Stimulated activated naive CD4-positive, alpha-beta T cell (primary cell): ENCODE measurements at regions not wholly inside any gene's neighbourhood (a gene's known extent, or its start where the extent isn't known, plus 50 kb on each side); places are given as distances from the start of the nearest gene placed in this dataset.

Source experiments
- DNase-seq, 6 experiments: peaks; one replicate each; lab custom pipeline; 2025; lab: John Stamatoyannopoulos, UW

DNA sequence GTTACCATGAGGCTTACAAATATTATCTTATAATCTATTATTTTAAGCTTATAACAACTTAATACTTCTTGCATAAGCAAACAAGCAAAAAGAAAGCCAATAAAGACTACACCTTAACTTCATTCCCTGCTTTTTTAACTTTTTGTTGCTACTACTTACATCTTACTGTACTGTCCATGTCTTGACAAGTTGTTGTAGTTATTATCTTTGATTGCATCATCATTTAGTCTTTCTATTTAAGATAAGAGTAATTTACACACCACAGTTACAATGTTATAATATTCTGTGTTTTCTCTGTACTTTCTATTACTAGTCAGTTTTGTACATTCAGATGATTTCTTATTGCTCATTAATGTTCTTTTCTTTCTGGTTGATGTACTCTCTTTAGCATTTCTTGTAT is 346.6 kb downstream of the SMARCA1 start:
- no peak for DNase-seq

DNA sequence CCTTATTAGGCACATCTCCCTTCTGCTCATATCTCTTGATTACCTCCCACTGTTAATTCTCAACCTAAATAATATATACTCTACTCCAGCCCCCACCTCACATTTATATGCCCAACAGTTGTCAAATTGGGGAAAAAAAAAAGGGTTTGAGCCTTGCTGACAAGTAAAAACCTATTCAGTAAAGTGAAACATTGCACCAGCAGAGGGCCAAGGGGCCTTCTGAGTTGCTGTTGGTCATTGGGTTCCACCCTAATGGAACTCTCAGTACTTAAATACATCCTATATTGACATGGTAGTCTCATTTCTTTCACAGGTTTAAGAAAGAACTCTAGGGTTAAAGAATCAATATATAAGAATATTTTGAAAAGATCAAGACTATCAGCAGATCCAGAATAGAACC is 362.2 kb downstream of the SMARCA1 start:
- no peak for DNase-seq

DNA sequence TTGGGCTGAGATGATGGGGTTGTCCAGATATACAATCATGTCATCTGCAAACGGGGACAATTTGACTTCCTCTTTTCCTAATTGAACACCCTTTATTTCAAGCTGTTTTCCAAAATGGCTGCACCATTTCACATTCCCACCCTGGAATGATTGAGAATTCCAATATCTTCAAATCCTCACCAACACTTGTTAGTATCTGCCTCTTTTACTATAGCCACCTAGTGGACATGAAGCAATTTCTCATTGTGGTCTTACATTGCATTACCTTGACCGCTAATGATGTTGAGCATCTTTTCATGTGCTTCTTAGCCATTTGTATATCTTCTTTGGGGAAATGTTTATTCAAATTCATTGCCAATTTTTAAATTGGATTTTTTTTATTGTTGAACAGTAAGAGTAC is 364.8 kb downstream of the SMARCA1 start:
- DNase-seq = no peak

DNA sequence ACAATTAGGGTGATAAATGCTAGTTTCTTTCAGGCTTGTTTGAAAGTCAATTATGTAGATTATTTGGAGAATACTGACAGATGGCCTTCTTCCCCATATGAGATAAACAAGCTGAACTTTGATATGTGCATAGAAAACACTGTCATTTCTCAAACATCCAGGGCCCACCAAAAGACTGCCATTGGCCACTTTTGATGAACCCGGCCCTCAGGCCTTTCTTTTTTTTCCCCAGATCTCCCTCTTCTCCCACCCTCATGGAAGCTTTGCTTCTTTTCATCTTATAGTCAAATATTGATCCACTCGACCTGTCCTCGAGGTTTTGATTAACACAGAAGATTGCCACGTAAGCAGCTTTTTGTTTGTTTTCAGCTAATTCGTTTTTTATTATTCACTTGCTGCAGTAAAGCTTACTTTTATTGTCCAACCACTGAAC is 377.4 kb downstream of the SMARCA1 start:
- no peak for DNase-seq

DNA sequence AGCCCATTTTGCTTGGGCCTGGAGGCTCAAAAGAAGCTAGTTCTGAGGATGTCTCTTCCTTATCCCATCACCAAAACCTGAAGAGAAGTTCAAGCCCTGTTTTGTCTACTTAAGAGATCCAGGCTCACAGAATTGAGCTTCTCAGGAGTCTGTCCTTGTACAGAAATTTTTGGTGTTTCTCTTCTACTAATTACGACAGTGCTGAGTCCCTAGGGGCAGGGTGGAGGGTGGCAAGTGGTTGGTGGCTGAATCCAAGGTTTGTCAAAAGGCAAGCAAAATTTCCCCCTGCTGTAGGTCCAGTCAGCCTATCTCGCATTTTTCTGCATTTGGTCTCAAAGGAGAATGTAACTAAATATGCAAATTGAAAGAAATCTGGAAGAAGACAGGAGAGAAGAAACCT is 377.9 kb downstream of the SMARCA1 start:
- DNase-seq = no peak

DNA sequence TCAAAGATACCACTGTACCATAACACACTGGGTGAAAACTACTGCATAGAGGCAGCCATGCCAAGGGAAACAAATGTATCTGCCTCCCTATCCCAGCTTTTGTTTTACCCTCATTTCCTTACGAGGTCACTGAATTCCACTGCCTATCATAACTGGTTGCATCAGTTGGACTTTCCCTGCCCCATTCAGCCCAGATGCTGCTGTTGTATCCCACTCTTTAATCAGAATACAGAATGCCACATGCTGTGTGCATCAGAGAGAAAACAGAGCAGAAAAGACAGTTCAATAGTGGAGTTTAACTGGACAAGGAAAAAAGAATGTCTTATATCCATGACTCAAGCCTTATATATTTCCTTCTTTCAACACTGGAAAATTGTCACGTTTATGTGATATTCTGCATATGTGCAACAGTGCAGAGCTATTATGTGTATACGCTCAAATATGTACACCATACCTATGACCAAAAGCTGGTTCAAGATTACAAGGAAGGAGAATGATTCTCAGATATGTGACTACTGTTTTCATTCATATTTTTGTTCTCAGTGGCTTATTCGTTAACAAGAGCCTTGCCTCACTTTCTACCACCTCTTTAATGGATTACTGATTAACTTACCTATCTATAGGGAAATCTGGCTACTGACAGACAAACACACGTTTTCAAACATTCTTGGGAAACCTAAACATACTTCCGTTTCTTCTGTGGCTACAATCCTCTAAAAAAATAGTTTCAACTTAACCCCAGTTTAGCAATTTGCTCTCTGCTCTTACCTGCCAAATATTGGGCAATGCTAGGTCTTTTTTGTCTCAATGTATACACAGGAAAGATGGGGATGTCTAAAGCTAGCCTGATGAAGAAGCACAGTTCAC is 378.9 kb downstream of the SMARCA1 start:
- DNase-seq = no peak

DNA sequence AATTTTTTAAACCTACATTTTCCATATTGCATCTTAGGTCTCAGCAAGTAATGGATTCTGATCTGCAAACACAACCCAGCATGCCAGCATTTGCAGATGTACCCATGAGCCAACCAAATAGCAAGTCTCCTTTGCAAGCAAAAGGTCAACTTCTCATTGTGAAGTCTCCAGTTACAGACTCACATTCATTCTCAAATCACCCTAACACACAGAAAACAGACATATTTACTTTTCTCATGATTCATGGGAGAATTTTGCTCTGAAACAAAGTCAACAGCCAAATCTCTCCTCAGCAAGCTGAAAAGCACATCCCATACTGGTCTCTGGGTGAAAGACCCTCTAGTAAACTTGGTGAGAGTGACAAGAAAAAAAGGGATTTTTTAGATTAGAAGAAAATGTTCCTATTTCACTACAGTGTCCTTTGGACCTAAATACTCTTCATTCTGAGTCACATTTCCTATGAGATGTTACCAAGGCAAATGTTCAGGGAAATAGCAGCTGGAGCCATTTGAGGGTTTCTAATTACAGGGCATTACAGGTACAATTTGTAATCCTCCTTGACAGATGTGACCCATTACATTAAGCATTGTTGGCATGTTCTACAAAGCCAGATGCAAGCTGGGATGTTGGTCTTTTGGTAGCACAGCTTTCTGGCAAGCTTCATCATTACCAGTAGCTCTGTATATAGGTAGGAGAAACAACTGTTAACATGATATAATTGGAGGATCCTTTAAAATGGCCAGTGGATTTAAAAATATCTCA is 383.3 kb downstream of the SMARCA1 start:
- DNase-seq = no peak

DNA sequence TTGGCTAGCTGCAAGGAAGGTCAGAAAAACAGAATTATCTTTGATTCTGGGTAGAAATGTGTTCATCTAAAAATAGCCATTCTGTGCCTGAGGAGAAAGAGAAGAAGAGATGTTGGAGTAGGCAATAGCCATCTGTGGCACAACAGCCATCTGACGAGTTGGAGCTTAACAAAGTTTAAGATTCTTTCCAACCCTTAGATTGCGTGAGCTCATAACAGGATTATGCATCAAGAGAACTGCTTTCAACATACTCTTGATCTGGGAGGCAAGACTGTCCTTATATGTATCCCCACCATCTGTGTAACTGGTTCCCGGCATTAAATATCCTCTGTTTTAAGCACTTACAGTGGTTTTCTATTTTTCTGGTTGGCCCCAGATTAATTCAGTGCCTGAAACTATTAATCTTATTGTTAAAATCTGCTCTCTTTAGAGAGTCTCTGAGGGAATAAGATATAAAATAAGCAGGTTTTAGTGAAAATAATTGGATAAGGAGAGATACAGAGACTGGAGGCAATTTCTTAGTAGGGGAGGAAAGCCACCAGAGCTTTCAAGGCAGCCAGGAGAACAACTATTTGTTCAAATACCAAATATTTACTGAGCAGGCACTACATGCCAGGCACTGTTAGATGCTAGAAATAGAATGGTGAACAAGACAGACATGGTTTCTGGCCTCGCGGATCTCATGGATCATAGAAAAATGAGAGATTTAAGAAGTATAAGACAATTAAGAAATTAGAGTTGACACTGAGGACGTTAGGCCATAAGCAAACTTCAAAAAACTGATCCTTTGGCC is 398.0 kb downstream of the SMARCA1 start:
- no peak for DNase-seq

DNA sequence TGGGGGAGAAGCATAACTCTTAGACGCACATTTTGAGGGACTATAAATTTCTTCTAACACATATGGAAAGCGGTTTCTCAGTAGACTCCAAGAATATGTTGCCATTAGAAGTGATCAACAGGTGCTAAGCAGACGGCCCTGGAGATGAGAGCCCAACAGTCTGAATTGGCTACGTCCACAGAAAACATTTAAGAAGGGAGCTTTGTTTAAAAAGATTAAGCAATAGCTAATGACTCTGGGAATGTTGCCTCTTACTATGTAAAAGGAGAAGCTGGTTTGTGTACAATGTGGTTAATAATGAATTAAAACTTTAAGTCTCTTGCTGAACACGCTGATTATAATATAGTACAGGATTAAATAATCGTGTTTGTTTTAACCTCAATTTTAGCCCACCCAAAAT is 399.5 kb downstream of the SMARCA1 start:
- DNase-seq = no peak

DNA sequence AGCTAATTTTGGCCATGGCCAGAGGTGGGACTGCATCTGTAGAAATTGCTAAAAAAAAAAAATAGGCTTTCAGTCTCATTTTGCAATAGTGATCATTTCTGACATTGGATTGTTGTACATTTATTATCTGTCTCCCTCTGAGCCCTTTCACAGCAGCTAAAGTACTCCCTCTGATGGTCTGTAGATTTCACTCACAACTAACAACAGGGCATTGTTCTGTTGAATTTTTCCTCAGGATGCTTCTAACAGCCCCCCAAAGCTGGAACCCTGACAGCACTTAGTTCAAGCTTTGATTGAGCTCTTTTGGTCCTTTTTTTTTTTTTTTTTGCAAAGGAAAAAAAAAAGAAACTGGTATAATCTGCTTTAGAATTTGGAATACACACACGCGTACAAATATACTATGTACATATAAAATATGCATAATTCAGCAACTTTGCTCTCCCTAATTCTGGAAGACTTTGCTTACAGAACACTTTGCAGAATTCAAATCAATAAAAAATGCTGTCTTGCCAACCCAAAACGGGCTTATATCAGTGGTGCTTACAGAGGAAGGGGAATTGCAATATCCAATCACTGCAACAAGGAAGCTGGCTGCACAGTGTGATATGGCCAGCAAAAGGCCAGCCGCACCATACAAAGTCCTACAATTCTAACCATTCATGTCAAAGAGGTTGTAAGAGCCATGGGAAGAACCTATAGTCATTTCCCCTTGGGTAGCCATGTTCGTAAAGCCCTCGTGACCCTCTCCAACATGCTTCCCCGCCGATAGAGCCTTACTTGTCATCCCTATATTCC is 406.4 kb downstream of the SMARCA1 start:
- no peak for DNase-seq

DNA sequence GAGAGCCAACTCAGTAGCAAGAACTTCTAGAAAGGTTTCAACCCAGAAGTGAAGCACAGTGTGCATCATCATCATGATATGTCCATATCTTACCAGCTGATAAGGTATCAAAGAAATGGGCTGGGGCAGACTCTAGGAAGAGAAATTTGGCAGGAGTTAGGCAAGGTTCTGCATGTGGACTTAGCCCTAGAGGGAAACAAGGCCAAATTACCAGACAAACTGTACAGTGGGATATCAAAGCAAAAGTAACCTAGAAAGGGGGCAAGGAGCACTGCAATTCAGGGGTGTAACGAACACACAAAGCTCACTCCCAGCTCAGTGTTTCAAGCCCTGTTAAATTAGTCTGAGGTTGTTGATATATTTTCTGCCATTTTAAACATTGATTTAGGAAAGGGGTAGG is 407.4 kb downstream of the SMARCA1 start:
- no peak for DNase-seq

DNA sequence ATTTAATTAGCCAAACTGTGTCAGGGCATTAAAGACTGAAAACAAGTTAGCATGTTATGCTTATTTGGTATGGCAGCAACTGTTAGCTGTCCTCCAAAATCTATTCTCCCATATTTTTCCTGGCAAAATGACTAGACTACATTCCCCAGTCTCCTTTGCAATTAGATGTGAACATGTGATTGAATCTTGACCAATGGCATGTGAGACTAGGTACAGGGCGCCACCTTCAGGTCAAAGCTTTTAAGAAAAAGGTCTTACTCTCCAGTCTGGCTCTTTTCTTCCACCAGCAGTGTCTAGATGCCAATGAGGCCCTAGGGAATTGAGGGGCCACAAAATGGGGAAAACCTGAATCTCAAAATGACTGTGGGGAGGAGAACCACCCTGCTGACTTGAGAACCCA is 408.2 kb downstream of the SMARCA1 start:
- no peak for DNase-seq

DNA sequence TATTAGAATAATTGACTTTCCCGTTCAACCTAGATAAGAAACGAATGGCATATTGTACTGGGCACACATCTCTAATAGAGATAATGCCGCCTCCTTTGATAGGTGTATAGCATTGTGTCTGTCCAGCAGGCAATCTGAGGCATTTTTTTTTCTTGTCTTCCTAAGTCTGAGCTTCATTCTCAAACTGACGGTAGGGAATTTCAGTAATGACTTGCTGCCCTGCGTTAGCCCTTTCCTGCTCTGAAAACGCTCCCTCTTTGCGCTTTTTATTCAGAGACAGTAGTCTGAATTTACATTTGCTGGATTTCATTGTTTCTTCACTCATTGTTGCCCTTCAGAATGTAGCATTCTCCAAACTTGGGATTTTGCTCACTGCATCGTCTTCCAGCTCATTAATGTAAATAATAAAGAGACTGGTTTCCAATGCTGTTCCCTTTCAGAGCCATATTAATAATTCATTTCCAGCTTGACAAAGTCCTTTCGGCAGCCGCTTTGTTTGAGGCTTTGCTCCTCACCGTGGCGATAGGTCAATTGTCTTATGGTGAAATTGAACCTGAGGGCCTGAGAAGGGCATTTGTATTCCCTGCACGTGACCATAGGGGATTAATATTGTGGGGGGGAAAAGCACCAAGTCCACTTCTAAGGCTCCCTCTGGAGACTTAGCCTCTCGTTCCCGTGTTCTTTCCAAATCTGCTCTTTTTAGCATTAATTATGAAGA is 412.1 kb downstream of the SMARCA1 start:
- DNase-seq = no peak

DNA sequence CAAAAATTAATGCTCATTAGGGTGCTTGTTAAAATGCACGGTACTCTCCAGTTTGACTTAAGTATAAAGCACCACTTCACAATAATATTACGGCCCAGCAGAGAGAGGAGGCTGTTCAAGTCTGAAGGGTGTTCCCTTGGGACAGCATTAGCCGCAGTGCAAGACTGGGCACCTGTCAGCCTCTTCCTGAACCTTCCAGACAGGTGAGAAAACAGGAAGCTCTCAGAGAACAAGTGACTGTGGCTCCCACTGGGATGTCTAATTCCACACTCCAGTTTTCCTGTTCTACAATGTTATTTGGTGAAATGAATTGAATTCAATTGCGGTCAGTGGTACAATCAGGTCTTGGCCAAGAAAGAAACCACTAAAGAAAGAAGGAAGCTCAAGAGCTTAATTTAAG is 414.4 kb downstream of the SMARCA1 start:
- DNase-seq = no peak

DNA sequence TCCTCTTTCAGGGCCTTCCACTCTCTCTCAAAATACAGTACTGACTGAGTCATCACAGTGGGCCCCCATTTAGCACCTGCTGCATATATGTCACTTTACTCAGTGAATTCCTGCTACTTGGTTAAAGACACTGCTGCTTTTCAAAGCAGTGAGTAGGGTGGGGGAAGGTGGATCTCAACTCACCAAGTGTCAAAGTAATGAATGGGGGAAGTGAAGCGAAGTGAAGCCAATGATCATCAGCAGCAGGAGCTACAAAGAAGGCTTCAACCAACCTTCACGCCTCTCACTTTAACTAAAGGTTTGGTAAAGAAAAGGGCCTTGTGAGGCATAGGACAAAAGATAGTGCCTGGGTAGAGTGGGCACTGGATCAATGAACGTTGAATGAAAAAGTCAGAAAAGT is 424.1 kb downstream of the SMARCA1 start:
- no peak for DNase-seq

DNA sequence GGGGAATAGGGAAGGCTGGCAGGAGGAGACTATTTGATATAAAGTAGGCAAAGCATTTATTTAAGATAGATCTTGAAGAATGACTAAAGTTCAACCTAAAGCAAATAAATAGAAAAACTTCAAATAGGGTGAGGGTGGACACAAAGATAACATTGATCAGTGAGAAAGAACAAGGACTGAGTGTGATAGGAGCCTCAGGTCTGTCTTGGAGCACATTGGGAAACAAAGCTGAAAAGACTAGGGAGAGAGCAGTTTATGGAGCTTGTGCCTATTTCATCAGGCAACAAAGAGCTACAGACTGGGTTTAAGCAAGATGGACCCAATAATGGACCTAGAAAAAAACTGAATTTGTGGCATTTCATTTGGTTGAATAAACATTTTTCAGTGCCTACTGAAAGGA is 425.6 kb downstream of the SMARCA1 start:
- no peak for DNase-seq

DNA sequence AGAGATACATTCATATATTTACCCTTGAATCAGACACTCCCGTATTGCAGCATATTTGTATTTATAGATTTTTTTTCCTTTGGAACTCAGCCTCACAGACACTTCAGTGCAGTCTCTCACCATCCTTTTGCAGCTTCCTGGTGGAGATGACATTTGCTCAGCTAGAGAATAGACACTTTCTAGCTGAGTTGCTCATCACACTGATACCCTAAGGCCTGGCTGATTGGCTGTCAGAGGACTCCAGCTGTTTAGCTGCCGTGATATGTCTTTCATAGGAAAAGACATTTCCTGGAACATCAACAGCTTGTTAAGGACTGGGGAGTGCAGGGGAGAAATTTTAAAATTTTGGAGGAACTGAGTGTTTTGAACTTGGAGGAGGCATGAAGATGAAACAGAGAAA is 429.6 kb downstream of the SMARCA1 start:
- DNase-seq = no peak

DNA sequence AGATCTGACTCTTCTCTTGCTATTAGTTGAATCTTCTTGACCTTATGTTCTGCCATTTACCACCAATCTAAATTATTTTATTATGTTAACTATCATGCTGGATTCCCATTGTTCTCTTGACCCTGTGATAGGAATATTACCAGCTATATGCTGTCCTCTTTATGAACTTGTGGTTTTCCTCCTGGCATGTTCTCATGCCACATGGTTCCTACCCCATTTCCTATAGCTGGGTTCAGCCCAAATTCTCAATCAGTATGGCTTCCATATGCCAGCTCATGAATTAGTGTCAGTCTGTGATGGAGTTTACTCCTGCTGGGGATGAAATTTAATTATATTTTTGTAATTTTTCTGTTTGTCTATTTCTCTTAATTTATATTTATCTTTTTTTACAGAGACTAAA is 430.5 kb downstream of the SMARCA1 start:
- no peak for DNase-seq

DNA sequence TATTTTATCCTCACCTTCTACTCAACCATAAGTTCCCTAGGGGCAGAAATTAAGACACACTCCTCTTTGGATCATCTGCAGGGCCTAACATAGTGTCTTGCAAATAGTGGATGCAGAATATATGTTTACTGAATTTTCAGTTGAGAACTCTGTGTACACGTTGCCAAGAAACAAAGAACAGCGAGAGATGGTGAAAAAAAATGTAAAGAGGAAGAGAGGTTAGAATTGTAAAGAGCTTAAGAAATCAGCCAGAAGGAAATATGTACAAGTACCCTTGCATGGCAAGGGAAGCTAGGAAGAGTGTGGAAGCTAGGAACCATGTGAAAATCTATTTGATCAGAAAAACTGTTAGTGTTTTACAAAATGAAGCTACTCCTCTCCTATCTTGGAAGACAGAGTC is 431.0 kb downstream of the SMARCA1 start:
- DNase-seq = no peak

DNA sequence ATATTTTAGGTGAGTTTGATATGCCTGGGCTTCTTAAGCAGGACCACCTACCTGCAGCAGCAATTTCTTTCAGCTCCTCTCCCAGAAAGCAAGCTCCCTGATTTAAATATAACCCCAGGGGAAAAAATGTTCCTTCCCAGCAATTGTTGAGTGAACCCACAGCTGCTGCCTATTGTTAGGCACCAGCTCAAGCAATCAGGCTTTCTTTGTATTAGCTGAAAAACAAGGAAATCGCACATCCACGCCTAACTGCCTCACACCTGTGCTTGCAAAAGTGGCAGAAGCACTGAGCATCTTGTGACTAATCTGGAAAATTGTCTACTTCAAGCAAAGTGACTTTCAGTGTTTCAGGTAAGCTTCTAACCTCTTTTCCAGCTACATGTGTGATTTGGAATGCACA is 432.2 kb downstream of the SMARCA1 start:
- DNase-seq = no peak

DNA sequence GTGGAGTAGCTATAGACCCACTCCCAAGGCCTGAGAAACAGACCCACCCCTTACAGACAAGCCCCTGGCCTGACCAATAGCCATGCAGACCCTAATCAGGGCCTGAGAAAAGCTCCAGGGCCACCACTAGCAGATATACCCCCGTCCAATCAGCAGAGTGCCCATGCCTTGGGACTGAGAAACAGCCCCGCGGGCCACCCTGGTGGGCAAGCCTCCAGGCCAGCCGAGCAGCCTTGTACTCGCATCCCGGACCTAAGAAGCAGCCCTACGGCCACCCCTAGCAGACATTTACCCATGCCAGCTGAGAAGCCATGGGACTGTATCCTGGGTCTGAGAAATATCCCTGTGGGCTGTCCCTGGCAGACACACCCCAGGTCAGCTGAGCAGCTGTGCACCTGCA is 436.5 kb downstream of the SMARCA1 start:
- no peak for DNase-seq
